ENCODE measurements at regions not wholly inside any gene's neighbourhood (a gene's known extent, or its start where the extent isn't known, plus 50 kb on each side); places are given as distances from the start of the nearest gene placed in this dataset.

DNA sequence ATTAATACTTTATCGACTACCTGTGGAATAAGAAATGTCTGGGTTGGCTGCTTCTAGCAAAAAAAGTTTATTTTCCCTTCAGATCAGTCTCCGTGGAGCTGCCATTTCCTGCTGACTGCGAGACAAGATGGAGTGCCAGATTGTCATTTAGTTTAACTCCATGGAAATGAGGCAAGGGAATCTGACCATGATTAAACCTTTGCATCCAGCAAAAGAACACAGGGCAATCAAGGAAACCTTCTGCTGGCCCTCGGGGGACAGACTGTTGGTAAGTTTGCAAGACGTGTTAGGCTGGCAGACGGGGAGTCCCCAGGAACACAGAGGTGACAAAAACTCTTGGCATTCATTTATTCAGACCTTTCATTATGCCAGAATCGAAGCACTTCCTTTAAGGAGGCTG, 52.2 kb upstream of the SPACA1 start:
- no peak overlapping the region for H3K4me3 ChIP-seq (ENCODE audit: low read depth, low read length)
- no peak for TF ChIP-seq CTCF (IDR thresholded peaks at IDR 0.05; ENCODE audit: insufficient read depth, low read length)
- no peak for DNase-seq (ENCODE audit: low read depth)

DNA sequence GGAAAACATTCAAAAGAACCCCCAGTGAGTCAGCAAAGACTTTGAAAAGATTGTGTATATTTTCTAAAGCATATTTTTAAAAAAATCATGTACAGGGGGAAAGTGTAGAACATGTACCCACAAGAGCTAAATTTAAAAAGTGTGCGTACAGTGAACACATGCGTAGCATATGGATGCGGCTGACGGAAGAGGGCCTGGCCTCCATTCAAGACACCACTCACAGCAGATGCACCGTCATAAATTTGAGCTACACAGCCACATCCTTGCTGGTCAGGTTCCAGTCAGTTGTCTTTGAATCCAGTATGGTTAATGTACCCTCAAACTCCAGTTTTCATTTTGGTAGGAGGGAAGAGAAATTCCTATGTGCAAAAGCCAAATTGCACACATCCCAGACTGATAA, 54.3 kb upstream of the SPACA1 start:
- no peak for DNase-seq (ENCODE audit: low read depth)

GRCh38 chr6:87990871-87991270, 56.8 kb upstream of the SPACA1 start:
- no peak overlapping the region for H3K4me3 ChIP-seq (ENCODE audit: low read depth, low read length)
- no peak for TF ChIP-seq CTCF (IDR thresholded peaks at IDR 0.05; ENCODE audit: insufficient read depth, low read length)
- no peak for DNase-seq (ENCODE audit: low read depth)

More for the DNA sequence above, 54.3 kb upstream of the SPACA1 start:
- no peak overlapping the region for H3K4me3 ChIP-seq (ENCODE audit: low read depth, low read length)
- no peak for TF ChIP-seq CTCF (IDR thresholded peaks at IDR 0.05; ENCODE audit: insufficient read depth, low read length)

DNA sequence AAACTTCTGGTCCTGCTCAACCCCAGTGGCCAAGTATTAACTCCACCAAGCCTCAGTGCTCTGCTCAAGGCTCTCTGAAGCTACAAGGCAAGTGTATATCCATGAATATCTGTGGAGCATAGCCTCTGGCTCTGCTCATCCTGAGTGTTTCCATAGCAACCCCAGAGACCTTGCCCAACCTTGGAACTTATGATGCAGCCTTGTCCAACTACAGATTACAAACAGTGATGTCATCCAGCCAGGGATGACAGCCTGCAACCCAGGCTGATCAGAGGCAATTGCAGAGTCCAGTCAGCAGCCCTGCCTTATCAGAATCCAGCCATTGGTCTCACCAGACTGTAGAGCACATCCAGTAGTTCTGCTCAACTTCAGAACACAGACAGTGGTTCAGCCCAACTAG, 65.5 kb upstream of the SPACA1 start:
- no peak for DNase-seq (ENCODE audit: low read depth)
- H3K4me3 ChIP-seq (ENCODE audit: low read depth, low read length) = no peak overlapping the region
- TF ChIP-seq CTCF (IDR thresholded peaks at IDR 0.05; ENCODE audit: insufficient read depth, low read length) = no peak

- no peak for DNase-seq (ENCODE audit: low read depth)
- TF ChIP-seq CTCF (IDR thresholded peaks at IDR 0.05; ENCODE audit: insufficient read depth, low read length) = no peak
- no peak overlapping the region for H3K4me3 ChIP-seq (ENCODE audit: low read depth, low read length)
These were observed 67.9 kb upstream of the SPACA1 start for GRCh38 chr6:87979737-87980136.

DNA sequence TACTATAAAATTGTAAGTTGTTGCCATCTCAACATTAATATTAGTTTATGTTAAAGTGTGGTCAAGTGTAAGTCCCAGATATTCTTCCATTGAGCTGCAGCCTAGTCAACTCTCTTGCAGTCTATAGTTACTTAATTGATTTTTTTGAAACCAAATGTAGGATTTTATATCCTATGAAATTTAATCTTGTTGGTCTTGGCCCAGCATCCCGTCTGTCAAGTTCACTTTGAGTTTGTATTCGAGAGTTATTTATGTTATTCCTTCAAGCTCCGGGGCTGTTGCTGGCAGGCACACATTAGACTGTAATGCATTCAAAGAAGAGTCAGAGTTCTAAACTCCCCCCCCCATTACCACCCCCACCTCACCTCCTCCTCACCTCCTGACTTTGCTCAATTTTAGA, 71.0 kb upstream of the SPACA1 start:
- TF ChIP-seq CTCF (IDR thresholded peaks at IDR 0.05; ENCODE audit: insufficient read depth, low read length) = no peak
- DNase-seq (ENCODE audit: low read depth) = no peak
- H3K4me3 ChIP-seq (ENCODE audit: low read depth, low read length) = no peak overlapping the region

GRCh38 chr6:87975561-87975960, 72.1 kb upstream of the SPACA1 start:
- no peak for TF ChIP-seq CTCF (IDR thresholded peaks at IDR 0.05; ENCODE audit: insufficient read depth, low read length)
- DNase-seq (ENCODE audit: low read depth) = no peak

More at GRCh38 chr6:87975561-87975960, 72.1 kb upstream of the SPACA1 start:
- H3K4me3 ChIP-seq (ENCODE audit: low read depth, low read length) = no peak overlapping the region
